ENCODE measurements at regions not wholly inside any gene's neighbourhood (a gene's known extent, or its start where the extent isn't known, plus 50 kb on each side); places are given as distances from the start of the nearest gene placed in this dataset.
"Not testable (repeated sequence)": the region's sequence is repeated elsewhere in the genome, so short reads cannot be mapped to it uniquely, and the experiment has no call there.

DNA sequence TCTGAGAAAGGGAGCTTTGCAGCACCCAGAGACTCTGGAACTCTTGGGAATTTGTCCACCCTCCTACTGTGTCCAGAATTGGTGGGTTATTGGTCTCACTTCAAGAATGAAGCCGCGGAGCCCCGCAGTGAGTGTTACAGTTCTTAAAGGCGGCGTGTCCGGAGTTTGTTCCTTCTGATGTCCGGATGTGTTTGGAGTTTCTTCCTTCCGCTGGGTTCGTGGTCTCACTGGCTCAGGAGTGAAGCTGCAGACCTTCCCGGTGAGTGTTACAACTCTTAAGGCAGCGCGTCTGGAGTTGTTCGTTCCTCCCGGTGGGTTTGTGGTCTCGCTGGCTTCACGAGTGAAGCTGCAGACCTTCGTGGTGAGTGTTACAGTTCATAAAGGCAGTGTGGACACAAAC, 824.7 kb downstream of the LRRTM4 start:
- WGBS, 2 donors: 87 to 93% methylated on average over 17 of the region's 17 CpGs
- intact Hi-C loops (cut with DNase I): not testable (repeated sequence)

DNA sequence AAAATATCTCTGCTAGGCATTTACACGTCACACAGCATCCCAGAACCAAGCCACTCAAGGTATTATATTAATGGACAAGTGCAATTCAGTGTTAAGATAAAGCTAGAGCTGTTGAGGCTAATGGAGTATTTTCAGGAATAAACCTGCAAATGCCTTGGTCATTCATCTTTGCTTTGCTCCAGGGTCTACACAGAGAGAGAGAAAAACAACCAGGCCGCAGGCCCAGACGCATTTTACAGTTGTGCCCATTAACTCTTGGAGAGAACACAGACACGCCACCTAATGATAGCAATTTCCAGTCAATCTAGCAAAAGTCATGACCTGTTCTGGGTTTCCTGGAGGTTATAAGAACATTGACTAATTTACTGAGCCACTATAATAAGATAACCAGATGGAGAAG, 829.3 kb downstream of the LRRTM4 start:
- intact Hi-C loops (cut with DNase I): no loop called here
- WGBS, 2 donors: 76 to 85% methylated on average over 4 of the region's 4 CpGs
- H3K9me3 ChIP-seq: no peaks in the 10 kb centered on the region
- no peaks in the 10 kb centered on the region for H3K36me3 ChIP-seq
- H3K27me3 ChIP-seq: no peaks in the 10 kb centered on the region
- no peak for DNase-seq
- H3K4me3 ChIP-seq (replicated peaks in 1 of 3): no peak overlapping the region
- no peak for TF ChIP-seq POLR2A (IDR thresholded peaks at IDR 0.05)
- TF ChIP-seq, protein P1, sequence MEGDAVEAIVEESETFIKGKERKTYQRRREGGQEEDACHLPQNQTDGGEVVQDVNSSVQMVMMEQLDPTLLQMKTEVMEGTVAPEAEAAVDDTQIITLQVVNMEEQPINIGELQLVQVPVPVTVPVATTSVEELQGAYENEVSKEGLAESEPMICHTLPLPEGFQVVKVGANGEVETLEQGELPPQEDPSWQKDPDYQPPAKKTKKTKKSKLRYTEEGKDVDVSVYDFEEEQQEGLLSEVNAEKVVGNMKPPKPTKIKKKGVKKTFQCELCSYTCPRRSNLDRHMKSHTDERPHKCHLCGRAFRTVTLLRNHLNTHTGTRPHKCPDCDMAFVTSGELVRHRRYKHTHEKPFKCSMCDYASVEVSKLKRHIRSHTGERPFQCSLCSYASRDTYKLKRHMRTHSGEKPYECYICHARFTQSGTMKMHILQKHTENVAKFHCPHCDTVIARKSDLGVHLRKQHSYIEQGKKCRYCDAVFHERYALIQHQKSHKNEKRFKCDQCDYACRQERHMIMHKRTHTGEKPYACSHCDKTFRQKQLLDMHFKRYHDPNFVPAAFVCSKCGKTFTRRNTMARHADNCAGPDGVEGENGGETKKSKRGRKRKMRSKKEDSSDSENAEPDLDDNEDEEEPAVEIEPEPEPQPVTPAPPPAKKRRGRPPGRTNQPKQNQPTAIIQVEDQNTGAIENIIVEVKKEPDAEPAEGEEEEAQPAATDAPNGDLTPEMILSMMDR (IDR thresholded peaks at IDR 0.05): no peak
- no peak overlapping the region for H3K27ac ChIP-seq
- no peaks in the 10 kb centered on the region for H3K4me1 ChIP-seq

More for the DNA sequence above, 824.7 kb downstream of the LRRTM4 start:
- not testable (repeated sequence) for H3K9me3 ChIP-seq; H3K4me3 ChIP-seq (replicated peaks in 1 of 3); H3K27ac ChIP-seq; DNase-seq; H3K27me3 ChIP-seq; H3K36me3 ChIP-seq; H3K4me1 ChIP-seq

DNA sequence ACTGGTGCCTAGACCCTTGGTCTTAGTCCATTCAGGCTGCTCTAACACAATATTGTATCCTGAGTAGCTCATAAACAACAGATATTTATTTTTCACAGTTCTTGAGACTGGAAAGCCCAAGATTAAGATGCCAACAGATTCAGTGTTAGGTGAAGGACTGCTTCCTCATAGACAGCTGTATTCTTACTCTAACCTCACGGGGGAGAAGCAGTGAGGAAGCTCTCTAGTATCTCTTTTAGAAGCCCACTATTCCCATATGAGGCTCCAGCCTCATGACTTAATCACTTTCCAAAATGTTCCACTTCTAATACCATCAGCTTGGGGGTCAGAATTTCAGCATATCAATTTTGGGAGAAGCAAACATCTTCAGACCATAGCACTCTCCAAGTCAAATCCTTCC, 833.4 kb downstream of the LRRTM4 start:
- 65 to 87% methylated on average over 1 of the region's 1 CpG for WGBS, 2 donors
- no peaks in the 10 kb centered on the region for H3K9me3 ChIP-seq
- intact Hi-C loops (cut with DNase I): no loop called here
- no peaks in the 10 kb centered on the region for H3K36me3 ChIP-seq
- H3K27me3 ChIP-seq: no peaks in the 10 kb centered on the region
- H3K27ac ChIP-seq: no peak overlapping the region
- no peak overlapping the region for H3K4me3 ChIP-seq (replicated peaks in 1 of 3)
- no peak for DNase-seq
- TF ChIP-seq, protein P1 (IDR thresholded peaks at IDR 0.05): no peak
- no peak for TF ChIP-seq POLR2A (IDR thresholded peaks at IDR 0.05)
- H3K4me1 ChIP-seq: no peaks in the 10 kb centered on the region

DNA sequence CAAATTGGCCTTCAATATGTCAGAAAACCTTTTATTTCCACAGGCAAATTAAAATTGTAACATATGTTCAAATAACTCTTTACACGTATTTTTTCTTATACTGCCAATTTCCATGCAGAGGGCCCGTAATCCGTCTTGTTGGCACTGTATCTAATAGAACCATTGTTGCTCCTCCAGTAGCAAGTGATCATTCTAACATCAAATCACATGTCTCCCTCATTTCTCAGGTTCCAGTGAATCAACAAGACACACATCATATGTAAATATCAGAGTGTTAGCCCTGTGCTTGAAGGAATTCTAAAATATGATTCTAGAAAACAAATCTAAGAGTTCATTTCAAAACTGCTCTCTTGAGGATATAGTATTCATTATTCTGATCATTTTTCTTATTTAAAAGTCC, 834.3 kb downstream of the LRRTM4 start:
- Histone ChIP-seq H3K4me1 (no peaks in the 10 kb centered on the region), H3K4me3 (replicated peaks in 1 of 3) (no peak overlapping the region), H3K9me3 (no peaks in the 10 kb centered on the region), H3K27me3 (no peaks in the 10 kb centered on the region), H3K27ac (no peak overlapping the region), H3K36me3 (no peaks in the 10 kb centered on the region)
- TF ChIP-seq POLR2A (IDR thresholded peaks at IDR 0.05): no peak
- TF ChIP-seq, protein P1 (IDR thresholded peaks at IDR 0.05): no peak
- intact Hi-C loops (cut with DNase I): no loop called here
- WGBS, 2 donors: 88 to 94% methylated on average over 3 of the region's 3 CpGs
- no peak for DNase-seq

DNA sequence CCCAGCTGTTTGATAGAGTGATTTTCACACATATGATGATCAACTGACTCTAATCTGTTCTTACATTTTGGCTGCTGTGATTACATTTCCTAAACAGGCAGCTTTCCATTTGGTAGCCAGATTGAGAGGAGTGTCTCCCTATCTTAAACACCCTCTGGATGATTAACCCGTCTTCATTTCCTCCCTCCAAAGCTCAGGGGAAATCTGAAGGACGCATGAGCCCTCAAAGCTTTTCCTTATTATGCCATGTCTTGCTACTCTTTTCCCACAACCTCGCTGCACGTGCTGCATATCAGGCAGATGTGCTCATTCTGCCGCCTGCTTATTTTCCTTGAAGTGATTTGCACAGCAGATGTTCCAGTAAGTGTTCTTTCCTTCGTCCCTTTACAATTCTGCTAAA, 837.4 kb downstream of the LRRTM4 start:
- no peak for DNase-seq
- no peak overlapping the region for H3K27ac ChIP-seq
- TF ChIP-seq, protein P1 (IDR thresholded peaks at IDR 0.05): no peak
- no peak for TF ChIP-seq POLR2A (IDR thresholded peaks at IDR 0.05)
- no peaks in the 10 kb centered on the region for H3K27me3 ChIP-seq
- H3K4me1 ChIP-seq: no peaks in the 10 kb centered on the region
- no peaks in the 10 kb centered on the region for H3K36me3 ChIP-seq
- no peak overlapping the region for H3K4me3 ChIP-seq (replicated peaks in 1 of 3)
- intact Hi-C loops (cut with DNase I): no loop called here
- WGBS, 2 donors: 55 to 62% methylated on average over 6 of the region's 6 CpGs
- no peaks in the 10 kb centered on the region for H3K9me3 ChIP-seq

DNA sequence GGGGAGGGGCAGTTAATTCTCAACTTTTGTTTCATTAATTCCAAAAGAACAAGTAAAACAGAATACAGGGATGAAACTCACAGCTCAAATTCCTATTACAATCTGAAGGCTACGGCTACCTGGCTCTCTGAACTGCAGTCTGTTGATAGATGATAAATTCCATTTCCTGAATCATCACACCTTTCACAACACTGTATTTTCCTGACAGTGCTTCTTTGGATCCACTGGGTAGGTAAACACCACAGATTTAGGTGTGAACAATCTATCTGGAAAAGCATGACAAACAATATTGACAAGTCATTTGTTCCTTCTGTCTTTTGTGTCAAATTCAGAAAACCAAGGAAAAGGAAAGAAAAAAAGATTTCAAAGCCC, 843.2 kb downstream of the LRRTM4 start:
- Histone ChIP-seq H3K4me3 (replicated peaks in 1 of 3) (no peak overlapping the region), H3K9me3 (no peaks in the 10 kb centered on the region), H3K36me3 (no peaks in the 10 kb centered on the region), H3K27me3 (no peaks in the 10 kb centered on the region), H3K27ac (no peak overlapping the region), H3K4me1 (no peaks in the 10 kb centered on the region)
- intact Hi-C loops (cut with DNase I): no loop called here
- WGBS, 2 donors: 36 to 41% methylated on average over 1 of the region's 1 CpG
- no peak for TF ChIP-seq POLR2A (IDR thresholded peaks at IDR 0.05)
- TF ChIP-seq, protein P1 (IDR thresholded peaks at IDR 0.05): no peak
- DNase-seq: no peak
